ENCODE measurements at regions not wholly inside any gene's neighbourhood (a gene's known extent, or its start where the extent isn't known, plus 50 kb on each side); places are given as distances from the start of the nearest gene placed in this dataset.
"Not testable (repeated sequence)": the region's sequence is repeated elsewhere in the genome, so short reads cannot be mapped to it uniquely, and the experiment has no call there.

DNA sequence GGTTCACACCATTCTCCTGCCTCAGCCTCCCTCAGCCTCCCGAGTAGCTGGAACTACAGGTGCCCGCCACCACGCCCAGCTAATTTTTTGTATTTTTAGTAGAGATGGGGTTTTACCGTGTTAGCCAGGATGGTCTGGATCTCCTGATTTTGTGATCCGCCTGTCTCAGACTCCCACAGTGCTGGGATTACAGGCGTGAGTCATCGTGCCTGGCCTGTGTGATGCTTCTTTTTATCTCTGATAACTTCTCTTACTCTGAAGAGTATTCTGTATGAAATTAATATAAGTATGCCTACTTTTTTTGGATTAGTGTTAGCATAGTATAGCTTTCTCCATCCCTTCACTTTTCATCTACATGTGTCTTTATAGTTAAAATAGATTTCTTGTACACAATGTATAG is 180.8 kb upstream of the GALNT15 start:
- DNase-seq, result not testable (repeated sequence)

DNA sequence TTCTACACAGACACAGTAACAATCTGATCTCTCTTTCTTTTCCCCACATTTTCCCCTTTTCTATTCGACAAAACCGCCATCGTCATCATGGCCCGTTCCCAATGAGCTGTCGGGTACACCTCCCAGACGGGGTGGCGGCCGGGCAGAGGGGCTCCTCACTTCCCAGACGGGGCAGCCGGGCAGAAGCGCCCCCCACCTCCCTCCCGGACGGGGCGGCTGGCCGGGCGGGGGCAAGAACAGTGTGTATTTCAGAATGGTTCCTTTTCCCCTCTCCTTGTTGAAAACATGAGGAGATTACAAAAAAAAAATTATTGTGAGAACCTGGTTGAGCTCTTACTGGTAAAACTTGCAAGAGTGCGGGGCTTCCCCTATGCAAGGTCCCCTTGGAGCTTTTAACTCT is 178.0 kb upstream of the GALNT15 start:
- not testable (repeated sequence) for DNase-seq

DNA sequence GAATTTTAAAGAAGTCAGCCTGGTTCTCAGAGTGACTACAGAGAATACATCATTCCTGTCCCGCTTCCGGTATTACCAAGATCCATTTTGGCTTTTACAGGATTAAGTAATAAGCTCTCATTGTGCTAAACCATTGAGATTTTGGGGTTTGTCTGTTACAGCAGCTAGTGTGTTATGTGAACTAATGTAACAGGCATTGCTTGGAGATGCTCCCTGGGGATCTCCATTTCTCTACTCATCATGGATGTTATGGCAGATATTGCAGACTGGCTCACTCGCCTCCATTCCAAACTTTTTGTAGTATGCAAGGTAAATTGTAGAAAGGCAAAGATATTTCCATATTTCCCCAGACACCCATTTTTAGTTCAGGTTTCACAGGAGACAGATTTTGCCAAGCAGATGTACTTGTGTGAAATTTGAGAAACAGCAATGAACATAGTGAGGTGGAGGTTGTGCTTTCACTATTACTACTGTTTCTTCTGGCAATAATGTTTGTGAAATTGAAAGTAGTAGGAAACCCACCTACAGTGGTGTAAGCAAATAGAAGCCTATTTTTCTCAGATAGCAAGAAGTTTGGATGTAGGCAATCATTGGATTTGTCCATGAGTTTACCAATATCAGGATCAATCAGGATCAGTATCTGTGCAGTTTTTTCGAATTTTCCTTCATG is 177.1 kb upstream of the GALNT15 start:
- DNase-seq, result no peak

DNA sequence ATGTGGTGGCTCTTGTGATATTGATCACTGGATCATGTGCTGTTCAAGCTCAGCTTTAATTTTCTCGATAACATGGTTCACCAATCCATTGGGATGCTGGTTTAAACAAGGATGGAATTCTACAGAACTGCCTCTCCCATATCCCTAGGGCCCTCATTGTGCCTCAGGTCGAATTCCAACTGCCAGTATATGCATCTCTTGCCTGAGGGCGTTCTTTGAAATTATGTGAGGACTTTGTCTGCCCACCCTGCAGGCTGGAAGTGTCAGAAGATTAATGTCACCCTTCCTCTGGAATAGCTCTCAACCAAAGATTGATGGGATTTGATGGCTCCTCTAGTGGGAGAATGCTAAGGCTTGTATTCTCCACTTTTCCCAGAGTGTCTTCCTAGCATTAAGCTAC is 175.6 kb upstream of the GALNT15 start:
- DNase-seq, result no peak

DNA sequence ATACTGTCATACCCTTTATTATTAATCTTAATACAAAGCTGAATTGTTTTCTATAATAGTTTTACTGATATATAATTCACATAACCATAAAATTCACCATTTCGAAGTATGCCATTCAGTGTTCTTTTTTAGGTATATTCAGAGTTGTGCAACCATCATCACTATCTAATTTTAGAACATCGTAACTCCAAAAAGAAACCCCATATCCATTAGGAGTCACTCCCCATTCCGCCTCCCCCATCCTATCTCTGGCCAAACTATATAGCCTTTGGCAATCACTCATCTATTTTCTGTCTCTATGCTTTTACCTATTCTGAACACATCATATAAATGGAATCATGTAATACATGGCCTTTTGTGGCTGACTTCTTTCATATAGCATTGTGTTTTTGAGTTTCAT is 169.7 kb upstream of the GALNT15 start:
- no peak for DNase-seq

DNA sequence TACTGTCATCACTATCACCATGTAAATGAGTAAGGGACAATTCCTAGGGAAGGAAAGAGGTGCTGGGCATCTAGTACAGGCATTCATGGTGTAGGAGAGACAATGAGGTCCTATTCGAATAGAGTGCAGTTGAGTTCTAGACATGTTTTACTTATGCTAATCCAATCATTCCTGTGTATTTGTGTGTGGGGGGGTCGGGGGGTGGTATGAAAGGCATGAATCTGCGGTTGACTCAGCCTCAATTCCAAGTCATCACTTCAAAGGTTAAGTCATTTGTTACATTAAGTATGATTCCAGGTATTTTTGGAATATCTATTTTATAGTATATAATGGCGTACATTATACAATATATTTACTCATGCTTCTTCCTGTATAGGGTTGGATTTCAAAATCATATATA is 163.1 kb upstream of the GALNT15 start:
- no peak for DNase-seq

DNA sequence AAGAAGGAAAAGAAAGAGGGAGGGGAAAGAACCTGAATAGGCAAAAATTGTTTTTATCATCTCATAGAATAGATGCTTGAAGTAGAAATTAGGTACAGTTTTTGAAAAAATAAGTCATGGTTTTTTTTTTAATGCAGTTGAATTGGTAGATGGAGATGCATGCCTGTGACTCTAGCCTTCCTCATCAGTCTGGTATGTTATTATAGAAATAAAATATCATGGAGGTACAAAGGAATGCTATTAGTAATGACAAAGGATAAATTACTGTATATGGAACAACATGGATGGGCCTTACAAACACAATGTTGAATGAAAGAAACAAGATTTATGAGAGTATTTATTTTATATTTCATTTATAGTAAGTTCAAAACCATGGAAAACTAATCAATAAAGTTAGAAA is 162.4 kb upstream of the GALNT15 start:
- no peak for DNase-seq

DNA sequence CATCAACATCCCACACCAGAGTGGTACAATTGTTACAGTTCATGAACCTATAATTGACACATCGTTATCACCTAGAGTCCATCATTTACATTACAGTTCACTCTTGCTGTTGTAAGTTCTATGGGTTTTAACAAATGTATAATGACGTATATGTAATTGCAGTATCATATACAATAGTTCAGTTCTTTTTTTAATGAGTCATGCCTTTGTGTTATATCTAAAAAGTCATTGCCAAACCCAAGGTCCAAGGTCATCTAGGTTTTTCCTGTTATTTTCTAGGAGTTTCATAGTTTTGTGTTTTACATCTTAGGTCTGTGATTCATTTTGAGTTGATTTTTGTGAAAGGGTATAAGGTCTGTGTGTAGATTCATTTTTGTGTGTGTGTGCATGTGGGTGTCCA is 160.9 kb upstream of the GALNT15 start:
- no peak for DNase-seq

DNA sequence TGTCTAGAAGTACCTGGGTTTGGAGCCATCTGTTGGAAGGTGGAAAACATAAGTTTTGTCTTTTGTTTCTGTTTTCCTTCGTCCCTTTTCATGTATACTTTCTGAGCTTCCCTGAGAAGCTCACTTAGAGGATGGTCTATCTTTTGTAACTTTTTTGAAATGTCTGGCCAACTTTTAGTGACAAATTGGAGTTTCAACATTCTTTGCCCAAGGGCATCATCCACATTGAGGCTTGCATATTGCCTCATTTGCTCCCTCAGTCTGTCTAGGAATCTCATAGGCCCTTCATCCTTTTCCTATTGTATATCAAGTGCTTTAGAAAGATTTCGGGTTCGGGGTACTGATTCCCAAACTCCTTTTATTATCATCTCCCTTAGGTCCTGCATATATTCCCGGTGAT is 152.7 kb upstream of the GALNT15 start:
- not testable (repeated sequence) for DNase-seq

DNA sequence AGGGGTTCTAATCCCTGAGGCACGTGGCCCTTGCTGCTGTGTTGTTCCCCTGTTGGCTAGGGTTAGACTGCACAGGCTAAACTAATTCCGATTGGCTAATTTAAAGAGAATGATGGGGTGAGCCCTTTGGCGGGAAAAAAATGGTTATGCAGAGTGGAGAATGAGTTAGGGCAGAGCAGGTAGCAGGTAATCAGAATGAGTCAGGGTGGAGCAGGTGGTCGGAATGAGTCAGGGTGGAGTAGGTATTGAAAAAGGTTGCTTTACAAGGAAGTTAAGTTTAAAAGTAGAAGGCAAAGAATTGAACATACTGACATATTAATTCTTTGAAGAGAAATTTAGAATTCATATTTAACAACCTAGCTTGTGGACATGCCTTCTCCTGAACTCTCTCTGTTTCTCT is 150.6 kb upstream of the GALNT15 start:
- not testable (repeated sequence) for DNase-seq

DNA sequence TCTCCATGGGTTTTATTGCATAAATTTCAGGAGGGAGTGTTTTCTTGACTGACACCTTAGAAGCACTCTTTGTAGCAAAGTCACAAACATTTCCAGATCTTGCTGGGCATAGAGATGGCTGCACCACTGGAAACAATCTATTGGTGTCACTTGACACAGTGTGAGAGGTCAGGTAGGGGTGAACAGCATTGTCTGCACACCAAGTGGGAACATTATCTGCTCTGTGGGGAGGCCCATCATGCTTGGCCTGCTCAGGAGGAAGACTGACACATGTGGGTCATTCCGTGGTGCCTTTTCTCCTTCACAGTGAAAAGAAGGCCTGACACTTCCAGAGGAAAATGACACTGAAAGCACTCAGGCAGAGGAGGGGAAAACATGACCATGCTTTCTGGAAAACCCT is 149.9 kb upstream of the GALNT15 start:
- no peak for DNase-seq

DNA sequence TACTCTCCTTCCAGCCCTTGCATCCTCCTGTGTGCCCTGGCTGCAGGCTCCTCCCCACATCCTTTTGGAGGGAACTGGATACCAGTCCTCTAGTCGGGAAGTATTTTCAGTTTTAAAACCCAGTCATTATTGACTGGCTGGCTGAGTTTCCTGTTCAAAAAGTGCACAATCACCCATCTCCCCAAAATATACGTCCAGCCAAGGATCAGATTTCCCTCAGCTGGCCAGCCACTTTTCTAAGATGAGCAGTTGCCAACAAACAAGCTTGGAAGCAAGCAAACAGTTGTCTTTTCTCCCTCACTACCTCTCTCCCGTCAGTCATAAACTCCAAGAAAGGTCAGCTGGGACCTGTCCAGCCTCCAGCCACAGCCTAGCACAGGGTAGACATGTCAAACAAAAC is 147.7 kb upstream of the GALNT15 start:
- DNase-seq, result no peak

DNA sequence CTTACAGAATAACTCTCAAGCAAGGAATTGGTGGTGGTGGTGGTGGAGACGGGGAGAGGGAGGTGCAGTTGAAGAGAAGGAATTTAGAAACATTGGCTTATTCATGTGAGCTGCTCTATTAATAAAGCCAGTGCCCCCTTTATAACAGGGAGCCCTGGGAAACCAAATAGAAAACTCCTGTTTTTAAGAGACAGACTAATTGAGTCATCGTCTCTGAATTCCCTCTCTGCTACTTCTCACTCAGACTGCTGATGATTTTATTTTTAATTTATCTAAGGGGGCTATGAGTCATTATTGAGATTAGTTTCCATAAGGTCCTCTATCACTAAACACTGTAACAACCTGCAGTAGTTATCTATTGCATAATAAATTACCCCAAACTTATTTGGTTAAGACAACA is 145.9 kb upstream of the GALNT15 start:
- DNase-seq, result no peak

DNA sequence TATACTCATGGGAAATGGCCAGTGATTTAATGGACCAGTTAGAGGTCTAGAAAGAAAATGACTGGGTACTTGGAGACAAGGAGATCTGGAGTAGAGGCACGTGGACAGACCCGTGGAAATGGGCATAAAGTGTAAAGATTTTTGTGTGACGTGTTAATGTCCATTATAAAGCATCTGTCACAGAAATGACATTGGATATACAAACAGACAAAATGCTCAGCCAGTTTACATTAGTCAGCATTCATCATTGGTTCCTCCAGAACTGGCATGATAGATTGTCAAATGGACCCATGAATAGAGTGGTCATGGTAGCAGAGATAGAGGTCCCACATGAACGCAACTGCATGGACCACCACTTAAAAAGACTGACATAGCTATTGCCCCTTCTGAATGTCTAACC is 144.1 kb upstream of the GALNT15 start:
- no peak for DNase-seq

DNA sequence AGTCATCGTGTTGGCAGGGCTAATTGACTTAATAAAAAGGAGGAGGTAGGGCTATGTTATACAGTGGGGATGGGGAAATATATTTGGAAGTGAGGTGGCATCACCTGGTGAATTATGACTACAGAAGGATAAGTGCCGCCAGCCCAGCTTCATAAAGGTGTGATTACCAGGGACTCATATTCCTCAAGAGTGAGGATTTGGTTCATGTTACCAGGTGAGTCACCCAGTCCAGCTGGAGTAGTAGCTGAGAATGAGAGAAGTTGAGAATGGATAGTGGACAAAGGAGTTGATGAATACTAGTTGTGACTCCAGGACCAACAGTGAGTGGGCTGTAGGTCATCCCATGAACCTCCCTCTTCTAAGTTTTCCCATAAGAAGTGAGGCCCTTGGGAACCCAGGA is 143.0 kb upstream of the GALNT15 start:
- DNase-seq, result no peak

DNA sequence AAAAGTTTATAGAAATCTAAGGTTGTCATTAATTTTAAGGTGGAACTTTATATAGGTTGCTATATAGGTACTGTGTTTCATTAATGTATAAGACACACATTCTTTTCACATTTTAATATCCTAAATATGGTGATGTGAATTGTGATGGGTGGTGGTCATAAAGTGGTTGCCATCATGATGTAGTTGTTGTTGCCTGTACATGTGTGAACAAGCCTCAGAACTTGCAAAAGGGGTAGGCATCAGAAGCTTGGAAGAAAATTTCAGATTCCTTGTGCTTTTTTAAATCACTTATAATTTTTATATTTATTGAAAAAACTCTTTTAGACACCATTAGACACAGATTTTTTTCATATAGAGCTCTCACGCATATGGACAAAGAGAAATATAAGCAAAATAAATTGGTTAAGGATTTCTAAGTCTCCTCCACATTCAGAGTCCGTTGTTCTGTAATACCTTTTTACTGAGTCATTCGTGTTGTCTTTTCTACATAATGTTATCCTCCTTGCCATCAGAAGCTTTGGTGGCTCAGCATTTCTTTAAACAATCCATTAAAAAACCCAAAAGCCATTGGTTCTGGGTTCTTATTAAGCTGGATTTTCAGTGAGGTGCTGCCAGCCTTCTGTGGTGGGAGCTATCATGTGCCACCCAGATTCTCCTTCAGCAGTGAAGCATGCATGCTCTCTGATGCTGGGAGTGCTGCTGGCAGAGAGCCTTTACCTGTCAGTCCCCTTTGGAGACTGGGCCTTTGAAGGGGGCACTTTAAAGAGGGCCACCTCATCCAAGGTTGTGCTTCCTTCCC is 140.4 kb upstream of the GALNT15 start:
- no peak for DNase-seq

DNA sequence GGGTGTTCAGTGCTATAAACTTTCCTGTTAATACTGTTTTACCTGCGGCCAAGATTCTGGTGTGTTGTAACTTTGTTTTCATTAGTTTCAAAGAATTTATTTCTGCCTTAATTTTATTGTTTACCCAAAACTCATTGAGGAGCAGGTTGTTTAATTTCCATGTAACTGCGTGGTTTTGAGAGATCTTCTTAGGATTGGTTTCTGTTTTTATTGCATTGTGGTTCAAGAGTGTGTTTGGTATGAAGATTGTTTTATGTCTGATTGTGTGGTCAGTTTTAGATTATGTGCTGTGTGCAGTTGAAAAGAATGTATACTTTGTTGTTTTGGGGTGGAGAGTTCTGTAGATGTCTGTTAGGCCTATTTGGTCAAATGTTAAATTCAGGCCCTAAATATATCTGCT is 133.5 kb upstream of the GALNT15 start:
- no peak for DNase-seq

DNA sequence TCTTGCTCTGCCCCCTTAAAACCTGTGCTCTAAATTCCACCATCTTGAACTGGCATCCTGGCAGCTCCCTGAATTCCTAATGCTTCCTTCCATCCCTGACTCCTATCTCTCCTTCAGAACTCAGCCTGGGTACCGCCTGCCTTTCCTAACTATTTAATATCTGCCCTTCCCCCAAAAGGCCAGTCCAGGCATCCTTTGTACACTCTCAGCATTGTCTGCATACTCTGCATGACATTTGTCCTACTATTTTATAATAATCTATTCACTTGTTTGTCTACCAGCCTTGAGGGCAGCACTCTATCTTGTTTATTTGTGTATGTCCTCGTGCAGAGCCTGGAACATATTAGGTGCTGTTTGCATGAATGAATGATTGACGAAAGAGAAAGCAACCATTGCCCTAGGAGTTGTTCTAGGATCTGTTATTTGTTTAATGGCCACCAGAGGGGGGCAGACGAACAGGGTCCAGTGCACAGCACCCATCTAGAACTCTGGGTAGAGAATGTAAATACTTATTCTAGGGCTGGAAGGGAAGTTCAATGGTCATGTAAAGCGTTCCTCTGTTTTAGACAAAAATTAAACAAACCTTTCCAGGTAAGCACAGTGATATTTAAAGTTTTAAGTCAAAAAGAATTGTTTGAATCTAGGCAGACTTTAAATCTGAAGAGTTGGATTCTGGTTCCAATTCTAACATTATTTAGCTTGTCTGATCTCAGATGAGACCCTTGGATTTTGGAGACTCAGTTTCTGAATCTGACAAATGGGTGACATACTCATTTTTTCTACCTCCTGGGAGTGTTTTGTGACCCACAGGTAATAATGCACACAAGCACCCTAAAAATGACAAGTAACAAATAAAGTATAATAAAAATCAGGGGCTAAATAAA is 125.8 kb upstream of the GALNT15 start:
- peak; percentile 32 to 66 for DNase-seq

DNA sequence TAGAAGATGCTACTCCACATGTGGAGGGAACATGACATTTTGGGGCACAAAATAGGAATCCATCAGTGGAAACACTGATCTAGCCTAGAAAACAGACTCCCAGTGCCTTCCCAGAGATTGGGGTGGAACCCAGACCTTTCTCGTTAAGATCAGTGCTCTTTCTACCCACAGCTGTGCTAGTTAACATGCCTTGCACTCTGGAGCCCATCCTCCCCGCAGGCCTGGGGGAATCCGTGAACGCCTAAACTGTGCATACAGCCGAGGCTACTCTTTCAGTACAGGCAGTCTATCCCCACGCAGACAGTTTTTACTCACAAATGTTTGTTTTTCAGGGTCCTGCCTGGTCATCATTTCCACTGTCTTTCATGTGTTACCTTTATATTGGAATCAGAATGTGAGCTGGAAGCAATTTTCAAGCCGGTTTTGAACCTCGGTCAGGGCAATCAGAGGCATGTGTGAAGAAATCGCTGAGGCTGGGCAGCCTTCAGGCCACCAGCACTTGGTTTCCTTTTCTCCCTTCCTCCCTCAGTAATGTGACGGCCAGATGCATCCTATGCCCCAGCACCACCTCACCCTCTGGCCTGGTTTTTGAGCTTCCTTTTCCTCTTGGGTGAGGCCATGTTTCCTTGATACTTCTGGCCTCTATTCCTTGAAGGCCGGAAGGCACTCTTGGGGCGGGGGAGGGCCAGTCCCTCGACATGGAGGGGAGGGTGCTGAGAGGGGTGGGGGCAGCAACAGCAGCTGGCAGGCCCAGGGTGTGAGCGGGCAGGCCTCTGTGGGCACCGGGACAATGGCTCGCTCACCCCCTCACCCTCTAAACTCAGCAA is 123.6 kb upstream of the GALNT15 start:
- no peak for DNase-seq

DNA sequence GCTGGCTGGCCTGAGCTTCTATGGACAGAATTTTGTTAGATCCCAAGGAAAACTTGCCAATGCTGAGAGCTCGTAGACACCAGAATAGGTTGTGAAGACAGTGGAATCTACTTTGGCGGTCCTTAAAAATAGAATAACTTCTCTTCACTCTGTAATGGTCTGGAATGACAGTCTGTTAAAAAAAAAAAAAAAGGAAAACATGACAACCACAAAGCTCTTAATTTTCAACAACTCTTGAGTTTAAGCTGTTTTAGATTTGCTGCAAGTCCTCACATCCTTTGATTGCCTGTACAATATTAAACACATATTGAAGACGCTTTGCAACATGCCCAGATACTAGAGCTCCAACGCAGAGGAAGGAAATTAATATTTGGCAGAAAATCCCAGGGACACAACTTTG is 122.8 kb upstream of the GALNT15 start:
- no peak for DNase-seq

DNA sequence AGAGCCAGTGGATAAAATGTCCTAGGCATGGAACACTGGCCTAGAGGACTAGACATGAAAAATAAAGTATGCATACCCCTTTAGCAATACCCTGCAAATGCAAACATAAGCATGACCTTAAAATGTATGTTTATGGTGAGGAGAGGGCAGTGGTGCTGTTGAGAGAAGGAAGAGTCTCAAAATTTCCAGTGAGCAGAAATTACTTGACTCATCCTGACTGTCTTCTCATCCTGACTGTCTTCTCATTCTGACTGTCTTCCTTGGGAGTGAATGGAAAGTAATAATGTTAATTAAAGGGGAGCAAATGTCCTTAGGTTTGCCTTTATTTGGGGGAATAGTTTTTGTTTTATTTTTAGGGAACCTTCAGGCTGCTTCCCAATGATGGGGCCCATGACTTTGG is 121.5 kb upstream of the GALNT15 start:
- DNase-seq, result no peak

DNA sequence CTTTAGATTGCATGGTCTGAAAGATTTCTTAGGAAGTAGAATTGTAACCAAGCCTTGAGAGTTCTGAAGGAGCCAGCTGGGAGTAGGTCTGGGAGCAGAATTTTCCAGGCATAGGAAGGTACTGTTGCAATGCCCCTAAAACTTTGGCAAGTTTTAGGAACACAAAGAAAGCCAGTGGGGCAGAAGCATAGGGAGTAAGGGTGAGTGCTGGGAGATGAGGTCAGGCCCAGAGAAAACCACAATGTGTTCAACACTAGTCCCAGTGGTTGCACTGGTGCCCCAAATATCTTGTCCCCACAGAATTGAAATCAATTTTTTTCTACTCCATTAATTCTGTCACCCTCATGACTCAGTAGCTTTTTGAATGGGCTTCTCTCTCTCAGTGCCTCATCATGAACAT is 120.7 kb upstream of the GALNT15 start:
- DNase-seq, result no peak

Data from right lung (tissue), 2 donors.